HG03520 (cell line): ENCODE measurements at regions not wholly inside any gene's neighbourhood (a gene's known extent, or its start where the extent isn't known, plus 50 kb on each side); places are given as distances from the start of the nearest gene placed in this dataset.
"Not testable (repeated sequence)": the region's sequence is repeated elsewhere in the genome, so short reads cannot be mapped to it uniquely, and the experiment has no call there.

Experiments used
- ATAC-seq: cut with Tn5 transposase; IDR thresholded peaks from one replicate; pipeline ENCODE4 v1.9.1; 2021; ENCODE audit warnings: mild to moderate bottlenecking, moderate library complexity; ENCODE audit not compliant: unreplicated experiment

DNA sequence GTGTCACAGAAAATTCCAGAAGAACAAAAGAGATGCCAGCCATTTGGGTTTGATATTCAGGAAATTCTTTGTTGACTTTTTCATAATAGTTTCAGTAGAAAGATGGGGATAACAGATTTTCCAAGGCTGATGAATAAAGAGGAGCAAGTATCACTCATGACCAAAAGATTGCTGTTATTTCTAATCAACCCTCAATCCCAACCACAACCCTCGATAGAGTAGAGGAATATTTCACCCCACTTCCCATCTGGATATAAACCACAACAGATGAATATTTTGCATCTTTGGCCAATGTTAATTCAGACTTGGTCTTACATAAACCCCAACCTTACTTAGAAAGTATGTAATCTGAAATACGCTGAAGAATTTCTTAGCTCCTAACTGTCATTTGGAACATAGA is 232.4 kb downstream of the SEC16B start:
- ATAC-seq, result no peak

DNA sequence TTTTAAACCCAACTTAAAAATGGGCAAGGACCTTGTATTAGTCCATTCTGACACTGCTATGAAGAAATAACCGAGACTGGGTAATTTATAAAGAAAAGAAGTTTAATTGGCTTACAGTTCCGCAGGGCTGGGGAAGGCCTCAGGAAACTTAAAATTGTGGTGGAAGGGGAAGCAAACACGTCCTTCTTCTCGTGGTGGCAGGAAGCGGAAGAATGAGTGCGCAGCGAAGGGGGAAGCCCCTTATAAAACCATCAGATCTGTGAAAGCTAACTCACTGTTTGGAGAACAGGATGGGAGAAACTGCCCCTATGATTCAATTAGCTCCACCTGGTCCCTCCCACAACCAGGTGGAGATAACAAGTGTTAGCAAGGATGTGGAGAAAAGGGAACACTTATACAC is 237.7 kb downstream of the SEC16B start:
- ATAC-seq, result no peak

GRCh38 chr1:177729646-177730045 is 240.2 kb downstream of the SEC16B start:
- ATAC-seq, result no peak

GRCh38 chr1:177723533-177723932 is 246.3 kb downstream of the SEC16B start:
- no peak for ATAC-seq

DNA sequence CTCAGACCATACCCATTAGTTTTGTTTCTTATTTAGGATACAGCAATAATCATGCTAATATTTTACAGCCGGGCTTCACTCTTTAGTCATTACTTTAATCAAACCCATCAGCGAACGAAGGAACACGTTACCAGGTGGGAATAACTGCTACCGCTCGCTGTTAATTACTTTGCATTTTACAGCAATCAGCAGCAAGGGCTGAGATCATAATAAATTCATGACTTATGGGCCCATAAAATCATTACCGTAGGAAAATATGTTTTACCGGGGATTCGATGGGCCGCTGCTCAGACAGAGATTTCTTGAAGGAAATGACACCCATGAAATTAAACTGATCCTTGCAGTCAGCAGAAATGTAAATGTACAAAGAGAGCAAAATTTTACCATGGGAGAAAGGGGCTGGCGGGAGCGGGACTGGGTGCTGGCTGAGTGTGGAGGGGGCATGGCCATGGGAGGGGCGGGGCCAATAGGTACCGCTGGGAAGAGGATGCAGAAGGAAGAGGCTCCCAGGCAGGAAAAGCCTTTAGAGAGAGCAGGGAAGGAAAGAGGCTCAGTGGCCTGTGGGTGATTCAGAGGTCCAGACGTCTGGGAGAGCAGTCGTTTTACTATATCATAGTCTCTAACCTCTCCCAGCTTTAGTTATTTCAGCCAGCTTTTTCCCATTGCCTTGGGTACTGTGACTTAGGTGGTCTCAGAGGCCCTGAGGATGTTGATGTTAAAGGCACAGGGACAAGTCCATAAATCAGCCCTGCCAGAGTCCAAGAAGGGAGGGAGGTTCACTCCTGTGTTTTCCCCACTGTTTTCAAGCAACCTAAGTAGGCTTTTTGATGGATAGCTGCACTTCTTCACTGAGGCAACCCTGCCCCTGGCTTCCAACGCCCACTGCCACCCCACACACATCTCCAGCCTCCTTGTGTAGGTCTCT is 258.9 kb downstream of the SEC16B start:
- no peak for ATAC-seq

- no peak for ATAC-seq
These were observed 261.5 kb downstream of the SEC16B start for GRCh38 chr1:177708406-177708805.

DNA sequence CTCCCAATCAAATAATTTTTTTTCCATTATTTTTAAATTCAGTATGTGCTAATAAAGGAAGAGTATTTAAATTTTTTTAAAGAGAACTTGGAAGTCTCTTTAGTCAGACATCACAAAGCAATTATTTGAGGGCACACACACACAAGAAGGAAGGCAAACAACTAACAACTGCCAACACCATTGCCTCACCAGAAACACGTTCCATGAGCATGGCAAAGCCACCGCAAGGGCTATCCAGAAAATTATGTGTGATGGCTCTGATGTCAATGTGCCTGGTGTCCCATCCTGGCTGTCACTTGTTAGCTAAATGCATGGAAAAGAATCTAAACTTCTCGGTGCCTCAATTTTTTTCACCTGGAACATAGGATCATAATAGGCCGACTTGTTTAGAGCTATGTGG is 262.9 kb downstream of the SEC16B start:
- ATAC-seq, result no peak

DNA sequence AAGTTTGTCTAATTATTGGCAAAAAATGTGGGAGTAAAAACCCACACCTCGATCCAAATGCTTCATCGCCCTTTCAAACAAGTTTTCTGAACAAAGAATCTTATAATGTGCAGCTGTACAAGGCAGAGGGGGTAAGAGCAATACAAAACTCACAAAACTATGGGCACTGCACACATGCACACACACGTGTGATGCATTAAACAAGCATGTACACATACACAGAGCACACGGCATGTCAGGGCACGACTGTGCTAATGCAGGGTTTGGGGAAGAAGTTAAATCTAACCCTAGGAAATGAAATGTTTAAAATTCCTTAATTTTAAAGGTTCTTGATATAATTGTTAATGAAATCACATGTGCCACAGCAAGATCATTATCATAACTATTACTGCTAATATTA is 264.0 kb downstream of the SEC16B start:
- ATAC-seq, result no peak

GRCh38 chr1:177703888-177704446 is 265.9 kb downstream of the SEC16B start:
- ATAC-seq, result no peak

- no peak for ATAC-seq
These were observed 268.1 kb downstream of the SEC16B start for GRCh38 chr1:177701654-177702353.

GRCh38 chr1:177700856-177701255 is 269.0 kb downstream of the SEC16B start:
- no peak for ATAC-seq

DNA sequence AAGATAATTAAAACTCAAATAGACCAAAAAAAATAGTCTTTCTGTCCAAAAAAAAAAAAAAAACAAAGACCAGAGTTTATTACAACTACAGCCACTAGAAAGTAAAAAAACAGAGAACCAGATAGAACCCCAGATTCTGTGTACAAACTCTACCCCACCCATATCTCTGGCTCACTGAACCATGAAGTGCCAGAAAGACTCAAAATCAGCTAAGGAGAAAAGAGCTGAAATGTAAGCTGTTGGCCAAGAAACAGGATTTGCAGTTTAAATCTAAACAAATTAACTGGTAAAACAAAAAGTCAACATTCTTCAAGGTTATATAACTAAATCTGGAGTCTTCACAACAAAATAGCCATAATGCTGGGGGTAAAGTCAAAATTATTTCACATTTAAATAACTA is 278.9 kb downstream of the SEC16B start:
- no peak for ATAC-seq

DNA sequence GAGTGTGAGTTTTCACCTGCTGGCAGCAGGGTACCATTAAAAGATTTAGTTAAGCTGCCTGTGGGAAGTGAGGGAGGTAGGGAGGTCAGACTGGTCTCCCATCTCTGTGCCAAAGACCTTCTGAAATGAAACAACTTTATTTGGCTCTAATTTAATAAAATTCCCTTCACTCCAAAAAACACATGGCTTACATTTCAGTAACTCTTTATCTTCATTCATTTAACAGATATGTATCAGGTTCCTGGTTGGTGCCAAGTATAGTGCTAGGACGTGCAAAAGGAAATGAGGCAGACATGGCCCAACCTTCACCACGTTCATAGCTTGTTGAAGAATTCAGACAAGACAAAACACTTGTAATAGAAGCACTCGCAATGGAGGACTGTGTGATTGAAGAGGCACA is 282.3 kb downstream of the SEC16B start:
- no peak for ATAC-seq

DNA sequence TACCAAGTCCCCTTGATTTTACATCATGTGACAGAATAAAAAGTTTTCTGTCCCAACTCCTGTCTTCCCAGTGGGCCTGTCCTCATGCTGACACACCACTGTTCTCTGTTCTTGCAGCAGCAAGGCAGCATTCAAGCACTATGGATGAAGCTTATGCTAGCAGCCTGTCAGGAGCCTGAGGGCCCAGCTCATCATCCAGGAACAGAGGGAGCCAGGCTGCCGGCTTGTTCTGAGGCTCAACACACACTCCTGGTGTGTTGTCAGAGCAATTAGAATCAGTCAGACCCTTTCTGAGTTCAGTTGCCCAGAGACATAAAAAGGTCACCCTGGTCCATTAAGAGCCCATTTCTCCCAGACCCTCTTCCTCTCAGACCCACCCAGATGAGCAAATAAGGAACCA is 282.9 kb downstream of the SEC16B start:
- no peak for ATAC-seq

DNA sequence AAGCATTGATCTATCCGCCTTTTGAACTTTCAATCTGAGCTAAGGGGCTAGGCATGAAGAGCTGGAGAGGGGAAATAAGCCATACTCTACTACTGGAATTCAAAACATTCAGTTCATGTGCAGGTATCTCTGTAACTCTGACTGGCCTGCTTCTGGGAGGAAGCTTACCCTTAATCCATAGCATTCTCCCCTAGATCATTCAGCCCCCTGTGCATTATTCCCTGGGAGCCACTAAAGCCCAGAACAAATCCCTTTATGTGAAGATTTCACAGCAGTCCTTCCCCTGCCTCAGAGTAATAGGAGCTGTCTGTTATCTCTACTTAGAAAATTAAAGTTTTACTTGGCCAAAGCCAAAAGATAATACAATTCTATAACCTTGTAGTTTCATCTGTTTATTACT is 300.7 kb downstream of the SEC16B start:
- no peak for ATAC-seq

DNA sequence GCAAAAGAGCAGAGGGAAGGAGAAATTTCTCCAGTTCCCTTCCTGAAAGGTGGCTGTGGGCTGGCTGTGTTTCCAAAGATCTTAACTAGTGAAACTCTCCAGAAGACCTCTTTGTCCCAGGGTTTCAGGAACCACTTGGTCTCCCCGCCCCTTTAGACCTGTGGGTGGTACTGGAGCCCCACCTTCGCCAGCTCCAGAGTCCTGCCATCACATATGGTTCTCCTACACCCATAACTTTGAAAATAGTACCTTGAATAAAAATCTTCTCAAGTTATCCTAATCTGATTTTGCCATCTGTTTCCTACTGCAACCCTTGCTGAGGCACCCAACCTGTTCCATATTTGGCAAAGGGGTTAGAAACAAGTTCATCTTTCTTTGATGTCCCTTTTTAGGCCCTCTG is 303.9 kb downstream of the SEC16B start:
- ATAC-seq, result no peak

DNA sequence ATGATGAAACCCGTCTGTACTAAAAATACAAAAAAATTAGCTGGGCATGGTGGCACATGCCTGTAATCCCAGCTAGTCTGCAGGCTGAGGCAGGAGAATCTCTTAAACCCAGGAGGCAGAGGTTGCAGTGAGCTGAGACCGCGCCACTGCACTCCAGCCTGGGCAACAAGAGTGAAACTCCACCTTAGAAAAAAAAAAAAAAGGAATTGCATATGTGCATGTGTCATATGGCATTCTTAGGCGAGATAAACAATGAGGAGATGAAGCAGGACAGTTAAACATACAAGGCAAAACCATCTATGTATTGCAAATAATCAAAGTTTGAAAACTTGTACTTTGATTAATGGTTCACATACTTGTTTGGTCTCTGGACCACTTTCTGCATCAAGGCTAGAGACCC is 305.1 kb downstream of the SEC16B start:
- not testable (repeated sequence) for ATAC-seq

DNA sequence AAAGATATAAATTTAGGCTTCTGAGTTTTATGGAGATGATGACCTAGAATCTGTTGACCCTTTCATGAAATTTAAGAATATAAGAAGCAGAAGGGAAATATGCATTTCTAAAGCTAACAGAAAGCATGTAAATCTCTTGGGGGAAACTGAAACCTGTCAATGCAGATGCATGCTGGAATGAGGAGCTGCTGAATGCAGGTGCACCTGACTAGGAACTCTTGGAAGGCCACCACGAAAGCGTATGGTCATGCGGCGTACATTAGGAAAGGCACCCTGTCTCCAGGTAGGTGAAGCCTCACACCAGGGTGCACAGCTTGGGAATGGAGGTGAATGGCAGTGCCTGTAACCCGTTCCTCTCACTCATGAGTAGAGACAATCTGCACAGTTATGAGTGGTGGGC is 309.7 kb downstream of the SEC16B start:
- ATAC-seq, result no peak

GRCh38 chr1:177659281-177659680 is 310.6 kb downstream of the SEC16B start:
- no peak for ATAC-seq

- no peak for ATAC-seq
These were observed 313.3 kb downstream of the SEC16B start for GRCh38 chr1:177656598-177656997.

DNA sequence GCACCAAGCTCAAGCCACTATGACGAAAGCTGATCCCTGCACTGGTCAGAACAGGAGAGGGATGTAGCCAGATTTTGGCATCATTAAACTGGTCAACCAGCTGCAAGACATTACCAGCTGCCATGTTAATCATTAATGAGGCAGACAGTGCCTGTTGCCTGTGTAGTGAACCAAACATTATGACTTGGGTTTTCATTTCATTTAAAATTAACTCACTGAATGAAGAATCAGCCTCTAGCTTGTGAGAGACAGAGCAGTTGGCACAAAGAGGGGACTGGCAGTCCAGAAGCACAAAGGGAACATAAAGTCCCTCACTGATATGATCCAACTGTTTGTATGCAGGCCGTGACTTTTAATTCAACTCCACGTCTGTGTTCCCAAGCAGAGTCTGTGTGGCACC is 318.9 kb downstream of the SEC16B start:
- no peak for ATAC-seq

GRCh38 chr1:177648731-177649265 is 321.1 kb downstream of the SEC16B start:
- ATAC-seq, result no peak
